Bronchial epithelial cell (primary cell): ENCODE measurements at regions not wholly inside any gene's neighbourhood (a gene's known extent, or its start where the extent isn't known, plus 50 kb on each side); places are given as distances from the start of the nearest gene placed in this dataset.

ENCODE experiments used
- DNase-seq: peaks from one replicate; pipeline ENCODE4 v3.0.0-alpha.2; 2010; ENCODE audit warnings: low read depth
- FAIRE-seq: peaks from 2 replicates; lab custom pipeline; 2011; peaks lifted over from hg19 to GRCh38; lab: Jason Lieb, UNC
- H3K27me3 ChIP-seq: 2 replicates; pipeline ENCODE4 v1.5.1; 2011; ENCODE audit warnings: low read length; ENCODE audit not compliant: control insufficient read depth, insufficient read depth
- H3K36me3 ChIP-seq: 2 replicates; pipeline ENCODE4 v1.5.1; 2011; ENCODE audit warnings: low read length; ENCODE audit not compliant: control insufficient read depth, insufficient read depth
- H3K4me3 ChIP-seq: 2 replicates; pipeline ENCODE4 v1.5.1; 2011; ENCODE audit warnings: mild to moderate bottlenecking, low read depth, low read length, control low read depth
- TF ChIP-seq, protein P1 (sequence below): IDR thresholded peaks from 2 replicates; pipeline ENCODE4 v1.5.1; 2011; ENCODE audit warnings: mild to moderate bottlenecking, moderate library complexity, low read length, control low read depth, inconsistent platforms; ENCODE audit not compliant: insufficient read depth, severe bottlenecking

DNA sequence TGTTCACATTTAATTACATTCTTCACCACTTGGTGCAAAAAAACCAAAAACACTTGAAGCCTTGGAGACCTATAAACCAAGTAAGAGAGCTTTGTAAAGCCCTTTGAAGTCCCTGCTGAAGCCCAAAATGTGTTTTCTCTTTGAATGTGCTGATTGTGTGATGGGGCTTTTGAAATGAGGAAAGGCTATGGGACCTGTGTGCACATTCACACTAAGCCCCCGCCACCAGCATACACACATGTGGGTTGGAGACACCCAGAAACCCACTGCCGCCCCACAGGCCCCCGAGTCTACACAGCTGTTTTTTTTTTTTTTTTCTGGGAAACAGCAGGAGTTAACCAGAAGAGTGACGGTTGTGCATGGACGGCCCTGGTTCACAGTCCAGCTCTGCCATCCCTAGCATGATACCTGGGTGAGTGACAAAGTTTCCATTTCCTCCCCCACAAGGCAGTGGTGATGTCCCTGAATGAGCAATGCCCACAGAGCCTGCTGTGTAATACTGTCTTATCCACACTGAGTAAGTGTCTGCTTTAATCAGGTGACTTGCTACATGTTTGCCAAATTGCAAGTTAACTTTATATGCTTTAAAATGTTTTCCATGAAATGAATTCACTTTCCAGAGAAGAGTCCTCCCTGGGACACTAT is 154.6 kb upstream of the GDF10 start:
- Histone ChIP-seq H3K4me3 (no peak overlapping the region), H3K27me3 (no peaks in the 10 kb centered on the region), H3K36me3 (no peaks in the 10 kb centered on the region)
- TF ChIP-seq, protein P1, sequence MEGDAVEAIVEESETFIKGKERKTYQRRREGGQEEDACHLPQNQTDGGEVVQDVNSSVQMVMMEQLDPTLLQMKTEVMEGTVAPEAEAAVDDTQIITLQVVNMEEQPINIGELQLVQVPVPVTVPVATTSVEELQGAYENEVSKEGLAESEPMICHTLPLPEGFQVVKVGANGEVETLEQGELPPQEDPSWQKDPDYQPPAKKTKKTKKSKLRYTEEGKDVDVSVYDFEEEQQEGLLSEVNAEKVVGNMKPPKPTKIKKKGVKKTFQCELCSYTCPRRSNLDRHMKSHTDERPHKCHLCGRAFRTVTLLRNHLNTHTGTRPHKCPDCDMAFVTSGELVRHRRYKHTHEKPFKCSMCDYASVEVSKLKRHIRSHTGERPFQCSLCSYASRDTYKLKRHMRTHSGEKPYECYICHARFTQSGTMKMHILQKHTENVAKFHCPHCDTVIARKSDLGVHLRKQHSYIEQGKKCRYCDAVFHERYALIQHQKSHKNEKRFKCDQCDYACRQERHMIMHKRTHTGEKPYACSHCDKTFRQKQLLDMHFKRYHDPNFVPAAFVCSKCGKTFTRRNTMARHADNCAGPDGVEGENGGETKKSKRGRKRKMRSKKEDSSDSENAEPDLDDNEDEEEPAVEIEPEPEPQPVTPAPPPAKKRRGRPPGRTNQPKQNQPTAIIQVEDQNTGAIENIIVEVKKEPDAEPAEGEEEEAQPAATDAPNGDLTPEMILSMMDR = no peak
- peak; percentile 32 for DNase-seq
- no peak for FAIRE-seq

DNA sequence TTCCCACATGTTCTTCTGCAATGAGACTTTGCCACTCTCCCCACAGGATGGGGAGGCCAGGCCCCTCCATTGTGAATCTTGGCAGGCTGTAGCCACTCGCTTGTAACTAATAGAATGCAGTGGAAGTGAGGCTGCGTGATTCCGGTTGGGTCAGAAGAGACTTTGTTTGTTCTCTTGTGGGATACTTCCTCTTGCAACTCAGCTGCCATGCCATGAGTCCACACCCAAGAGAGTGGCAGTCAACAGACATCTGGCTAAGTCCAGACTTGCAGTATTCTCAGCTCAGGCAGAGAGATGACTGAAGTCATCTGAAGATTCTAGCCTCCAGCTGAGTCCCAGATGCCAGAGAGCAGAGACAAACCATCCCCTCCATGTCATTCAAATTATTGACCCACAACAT is 153.4 kb upstream of the GDF10 start:
- Histone ChIP-seq H3K36me3 (no peaks in the 10 kb centered on the region), H3K4me3 (no peak overlapping the region), H3K27me3 (no peaks in the 10 kb centered on the region)
- TF ChIP-seq, protein P1 = no peak
- FAIRE-seq (no peak), DNase-seq (peak; percentile 83)

DNA sequence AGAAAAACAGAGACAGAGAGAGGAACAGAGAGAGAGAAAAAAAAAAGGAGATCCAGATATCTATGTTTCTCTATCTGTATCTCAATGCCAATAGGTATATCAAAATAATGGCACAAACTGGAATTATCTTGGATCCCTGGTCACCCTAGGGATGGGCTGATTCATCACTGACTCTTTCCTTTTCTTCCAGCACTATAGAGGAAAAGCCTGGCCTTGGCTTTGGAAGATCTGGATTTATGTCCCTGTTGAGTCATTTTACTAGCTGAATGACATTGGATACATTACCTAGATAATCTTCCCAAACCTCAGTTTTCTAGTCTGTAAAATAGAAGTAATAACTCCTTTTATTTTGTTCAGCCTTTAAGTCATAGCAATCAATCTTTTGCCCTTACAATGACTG is 152.8 kb upstream of the GDF10 start:
- Histone ChIP-seq H3K36me3 (no peaks in the 10 kb centered on the region), H3K4me3 (no peak overlapping the region), H3K27me3 (no peaks in the 10 kb centered on the region)
- FAIRE-seq = no peak
- no peak for DNase-seq
- TF ChIP-seq, protein P1 = no peak

DNA sequence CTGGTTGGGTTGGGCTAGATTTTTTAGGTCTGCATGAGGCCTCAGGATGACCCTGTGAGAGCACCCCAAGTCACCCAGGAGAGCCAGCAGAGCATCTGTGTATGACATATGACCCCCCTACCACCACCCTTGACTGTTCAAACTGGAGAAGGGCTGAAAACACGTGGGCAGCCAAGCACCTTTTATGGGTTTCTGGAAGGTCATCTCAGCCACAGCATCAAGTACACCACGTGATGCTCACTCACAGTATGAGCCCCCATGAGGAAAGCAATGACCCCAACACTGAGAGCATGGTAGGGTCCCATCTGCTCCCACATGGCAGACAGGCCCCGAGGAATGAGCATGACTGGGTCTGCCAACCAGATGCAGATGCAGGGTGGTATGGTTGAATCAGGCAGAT is 149.4 kb upstream of the GDF10 start:
- Histone ChIP-seq H3K4me3 (no peak overlapping the region), H3K27me3 (no peaks in the 10 kb centered on the region), H3K36me3 (no peaks in the 10 kb centered on the region)
- no peak for DNase-seq
- FAIRE-seq = no peak
- TF ChIP-seq, protein P1 = no peak

DNA sequence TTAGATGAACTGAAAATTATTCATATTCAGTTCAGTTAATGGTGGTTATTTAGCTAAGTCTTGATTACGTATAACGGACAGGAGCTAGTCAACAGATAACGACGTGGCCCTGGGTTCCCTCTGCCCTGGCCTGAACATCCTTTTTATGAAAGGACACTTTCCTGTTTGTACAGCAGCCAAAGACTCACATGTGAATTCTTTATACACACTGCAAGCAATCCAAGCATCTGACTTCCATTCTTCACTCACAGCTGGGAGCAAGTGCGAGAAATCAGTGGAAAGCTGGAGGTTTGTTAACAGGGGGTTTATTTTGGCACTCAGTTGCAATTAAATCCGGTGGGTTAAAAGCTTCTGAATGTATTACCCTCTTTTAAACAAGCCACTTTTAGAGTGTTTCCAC is 148.1 kb upstream of the GDF10 start:
- H3K4me3 ChIP-seq = no peak overlapping the region
- FAIRE-seq (no peak), DNase-seq (no peak)
- H3K36me3 ChIP-seq = no peaks in the 10 kb centered on the region
- no peaks in the 10 kb centered on the region for H3K27me3 ChIP-seq
- TF ChIP-seq, protein P1 = no peak

DNA sequence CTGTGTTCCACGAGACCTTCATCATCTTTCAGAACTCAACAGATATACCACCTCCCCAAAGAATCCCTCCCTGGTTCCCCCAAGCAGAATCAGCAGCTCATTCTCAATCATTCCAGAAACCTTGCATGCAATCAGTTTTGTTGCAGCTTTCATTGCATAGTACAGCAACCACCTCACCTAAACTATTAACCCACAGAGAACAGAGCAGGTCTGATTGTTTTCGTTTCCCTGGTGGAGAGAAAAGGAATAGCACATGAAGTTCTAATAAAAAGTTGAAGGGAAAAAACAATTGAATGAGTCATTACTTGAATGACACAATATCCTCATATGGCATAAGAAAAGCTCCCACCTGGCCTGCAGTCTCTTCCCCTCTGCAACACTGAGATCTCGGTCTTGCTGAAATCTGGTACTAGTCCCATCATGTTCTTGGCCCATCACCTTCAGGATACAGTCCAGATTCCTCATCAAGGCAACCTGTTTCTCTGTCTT is 147.1 kb upstream of the GDF10 start:
- peak; percentile 88 for DNase-seq
- FAIRE-seq = no peak
- Histone ChIP-seq H3K4me3 (no peak overlapping the region), H3K36me3 (no peaks in the 10 kb centered on the region), H3K27me3 (no peaks in the 10 kb centered on the region)
- TF ChIP-seq, protein P1 = peak; percentile 37
